Mammary epithelial cell (primary cell): ENCODE measurements at regions not wholly inside any gene's neighbourhood (a gene's known extent, or its start where the extent isn't known, plus 50 kb on each side); places are given as distances from the start of the nearest gene placed in this dataset.

ENCODE experiments used
- EZH2 ChIP-seq: IDR thresholded peaks from 2 replicates; pipeline ENCODE4 v1.6.1; 2012; ENCODE audit warnings: low read length, inconsistent platforms, borderline replicate concordance
- TF ChIP-seq, protein P1 (sequence below), 2 donors: IDR thresholded peaks in 1 of 2; conservative IDR thresholded peaks in 1 of 2; 2 replicates each; pipeline ENCODE4 v1.5.1; 2011 to 2012; ENCODE audit warnings: inconsistent platforms in 2 of 2, low read length in 2 of 2, mild to moderate bottlenecking in 2 of 2, control low read depth in 1 of 2, low read depth in 1 of 2; ENCODE audit not compliant: insufficient read depth in 1 of 2; ENCODE audit errors: extremely low read depth in 1 of 2

DNA sequence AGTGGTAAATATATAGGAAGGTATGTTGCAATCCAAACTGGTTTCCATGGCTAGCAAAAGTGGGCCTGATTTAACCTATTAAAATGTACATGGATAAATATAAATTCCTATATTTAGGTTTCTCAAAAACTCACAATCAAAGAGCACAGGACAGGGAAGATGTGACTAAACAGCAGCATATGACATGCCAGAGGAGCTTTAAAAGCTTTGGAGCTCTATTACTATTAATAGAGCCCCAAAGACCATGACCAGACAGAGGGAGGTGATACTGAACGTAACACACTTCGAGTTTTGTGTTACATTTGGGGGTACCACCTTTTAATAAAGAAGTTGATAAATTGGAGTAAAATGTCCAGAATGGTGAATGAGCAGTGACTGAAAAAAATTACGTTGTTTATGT, 179.5 kb upstream of the SLC14A2 start:
- TF ChIP-seq, protein P1, sequence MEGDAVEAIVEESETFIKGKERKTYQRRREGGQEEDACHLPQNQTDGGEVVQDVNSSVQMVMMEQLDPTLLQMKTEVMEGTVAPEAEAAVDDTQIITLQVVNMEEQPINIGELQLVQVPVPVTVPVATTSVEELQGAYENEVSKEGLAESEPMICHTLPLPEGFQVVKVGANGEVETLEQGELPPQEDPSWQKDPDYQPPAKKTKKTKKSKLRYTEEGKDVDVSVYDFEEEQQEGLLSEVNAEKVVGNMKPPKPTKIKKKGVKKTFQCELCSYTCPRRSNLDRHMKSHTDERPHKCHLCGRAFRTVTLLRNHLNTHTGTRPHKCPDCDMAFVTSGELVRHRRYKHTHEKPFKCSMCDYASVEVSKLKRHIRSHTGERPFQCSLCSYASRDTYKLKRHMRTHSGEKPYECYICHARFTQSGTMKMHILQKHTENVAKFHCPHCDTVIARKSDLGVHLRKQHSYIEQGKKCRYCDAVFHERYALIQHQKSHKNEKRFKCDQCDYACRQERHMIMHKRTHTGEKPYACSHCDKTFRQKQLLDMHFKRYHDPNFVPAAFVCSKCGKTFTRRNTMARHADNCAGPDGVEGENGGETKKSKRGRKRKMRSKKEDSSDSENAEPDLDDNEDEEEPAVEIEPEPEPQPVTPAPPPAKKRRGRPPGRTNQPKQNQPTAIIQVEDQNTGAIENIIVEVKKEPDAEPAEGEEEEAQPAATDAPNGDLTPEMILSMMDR (conservative IDR thresholded peaks at IDR 0.05 in 1 of 2, IDR thresholded peaks at IDR 0.05 in 1 of 2; ENCODE audit: extremely low read depth in 1 of 2, insufficient read depth in 1 of 2, low read depth in 1 of 2, low read length in 2 of 2): no peak
- no peak for TF ChIP-seq EZH2
